Colonic mucosa (tissue), 4 donors: ENCODE measurements at regions not wholly inside any gene's neighbourhood (a gene's known extent, or its start where the extent isn't known, plus 50 kb on each side); places are given as distances from the start of the nearest gene placed in this dataset.

Source experiments
- DNase-seq: peaks from one replicate; pipeline ENCODE4 v3.0.0-alpha.2; 2020
- H3K27ac ChIP-seq: fragments of 200-600 bp; one replicate; pipeline ENCODE4 v1.8.0; 2021
- H3K27me3 ChIP-seq: fragments of 200-600 bp; one replicate; pipeline ENCODE4 v1.8.0; 2021
- H3K36me3 ChIP-seq: fragments of 200-600 bp; one replicate; pipeline ENCODE4 v1.8.0; 2021
- H3K4me1 ChIP-seq: fragments of 200-600 bp; one replicate; pipeline ENCODE4 v1.8.0; 2021; ENCODE audit warnings: mild to moderate bottlenecking
- H3K4me3 ChIP-seq: fragments of 200-600 bp; one replicate; pipeline ENCODE4 v1.8.0; 2021
- H3K9ac ChIP-seq, 2 donors: one replicate each; pipeline ENCODE4 v1.7.0; 2013; ENCODE audit warnings: control low read depth in 2 of 2, low read depth in 2 of 2, low read length in 2 of 2
- H3K9me3 ChIP-seq: fragments of 200-600 bp; one replicate; pipeline ENCODE4 v1.8.0; 2021
- intact Hi-C: fragments of 100-400 bp; cut with DNase I; formaldehyde crosslinking; loops from one replicate; pipeline ENCODE4 v1.14.1; 2022
- TF ChIP-seq, protein P1 (sequence below): fragments of 200-600 bp; IDR thresholded peaks from one replicate; pipeline ENCODE4 v1.8.0; 2022; ENCODE audit warnings: antibody characterized with exemption, mild to moderate bottlenecking
- donor health status: healthy.
- donor health status: DM: no; HTN: no; CAD: no.
- donor health status: DM: no; HTN: no; CAD: no.

GRCh38 chr1:58917436-58917835 lies 133.6 kb upstream of the JUN start:
- Histone ChIP-seq H3K36me3 (no peaks in the 10 kb centered on the region), H3K27me3 (no peaks in the 10 kb centered on the region), H3K4me1 (peaks cover 5% of the 10 kb centered on the region), H3K9ac (no peak overlapping the region), H3K27ac (no peak overlapping the region), H3K4me3 (no peak overlapping the region), H3K9me3 (no peaks in the 10 kb centered on the region)
- intact Hi-C loops, result no loop called here
- no peak for DNase-seq
- TF ChIP-seq, protein P1, sequence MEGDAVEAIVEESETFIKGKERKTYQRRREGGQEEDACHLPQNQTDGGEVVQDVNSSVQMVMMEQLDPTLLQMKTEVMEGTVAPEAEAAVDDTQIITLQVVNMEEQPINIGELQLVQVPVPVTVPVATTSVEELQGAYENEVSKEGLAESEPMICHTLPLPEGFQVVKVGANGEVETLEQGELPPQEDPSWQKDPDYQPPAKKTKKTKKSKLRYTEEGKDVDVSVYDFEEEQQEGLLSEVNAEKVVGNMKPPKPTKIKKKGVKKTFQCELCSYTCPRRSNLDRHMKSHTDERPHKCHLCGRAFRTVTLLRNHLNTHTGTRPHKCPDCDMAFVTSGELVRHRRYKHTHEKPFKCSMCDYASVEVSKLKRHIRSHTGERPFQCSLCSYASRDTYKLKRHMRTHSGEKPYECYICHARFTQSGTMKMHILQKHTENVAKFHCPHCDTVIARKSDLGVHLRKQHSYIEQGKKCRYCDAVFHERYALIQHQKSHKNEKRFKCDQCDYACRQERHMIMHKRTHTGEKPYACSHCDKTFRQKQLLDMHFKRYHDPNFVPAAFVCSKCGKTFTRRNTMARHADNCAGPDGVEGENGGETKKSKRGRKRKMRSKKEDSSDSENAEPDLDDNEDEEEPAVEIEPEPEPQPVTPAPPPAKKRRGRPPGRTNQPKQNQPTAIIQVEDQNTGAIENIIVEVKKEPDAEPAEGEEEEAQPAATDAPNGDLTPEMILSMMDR, result no peak

DNA sequence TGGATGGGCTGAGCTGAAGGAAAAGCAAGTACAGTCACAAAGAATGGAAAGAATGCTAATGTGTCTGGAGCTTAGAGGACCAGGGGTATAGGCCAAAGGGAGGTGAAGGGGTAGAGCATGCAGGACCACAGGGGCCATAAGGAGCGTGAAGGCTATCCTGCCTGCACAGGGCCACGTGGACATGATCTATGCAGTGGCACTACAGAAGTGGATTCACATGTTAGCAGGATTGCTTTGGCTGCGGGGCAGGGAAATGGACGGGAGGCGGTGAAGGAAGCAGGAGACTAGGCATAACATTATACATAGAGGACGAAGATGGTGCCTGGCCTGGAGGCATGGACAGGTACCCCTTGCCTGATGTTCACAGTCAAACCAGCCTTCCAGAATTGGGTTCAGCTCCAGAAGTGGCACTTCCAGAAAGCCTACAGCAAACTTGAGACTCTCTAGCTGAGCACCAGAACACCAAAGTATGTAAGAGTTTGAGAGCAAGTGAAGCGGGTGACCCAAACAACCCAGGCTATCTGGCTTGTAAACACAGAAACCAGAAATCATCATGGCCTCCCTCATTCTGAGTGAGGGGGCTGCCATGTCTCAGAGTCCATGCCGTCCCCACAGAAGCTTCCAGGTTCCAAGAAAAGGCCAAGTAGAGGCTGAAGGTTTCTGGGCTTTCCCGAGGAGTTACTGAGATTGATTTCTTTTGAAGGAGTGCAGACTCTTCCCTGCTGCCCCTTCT lies 135.5 kb upstream of the JUN start:
- intact Hi-C loops, result no loop called here
- no peak for DNase-seq
- no peaks in the 10 kb centered on the region for H3K36me3 ChIP-seq
- H3K27me3 ChIP-seq, result no peaks in the 10 kb centered on the region
- H3K9me3 ChIP-seq, result no peaks in the 10 kb centered on the region
- H3K4me1 ChIP-seq, result peaks cover 10% of the 10 kb centered on the region
- H3K9ac ChIP-seq, result no peak overlapping the region
- no peak overlapping the region for H3K27ac ChIP-seq
- TF ChIP-seq, protein P1, result no peak
- no peak overlapping the region for H3K4me3 ChIP-seq

DNA sequence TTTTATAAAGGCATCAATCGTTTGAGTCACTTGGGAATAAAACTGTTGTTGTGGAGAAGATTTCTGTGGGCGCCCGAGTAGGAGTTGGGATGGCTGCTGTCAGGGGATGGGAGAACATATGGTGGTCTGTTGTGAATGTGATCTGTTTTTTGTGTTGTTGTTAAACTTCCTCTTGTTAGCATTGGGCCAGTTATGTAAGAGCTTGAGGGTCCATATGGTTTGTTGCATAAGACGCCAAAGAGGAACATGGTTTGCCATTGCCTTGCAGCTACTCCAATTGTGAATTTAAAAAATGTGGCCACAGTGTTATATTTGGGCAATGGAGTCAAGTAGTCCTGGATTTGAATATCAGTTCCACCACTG lies 136.1 kb upstream of the JUN start:
- H3K9ac ChIP-seq, result no peak overlapping the region
- TF ChIP-seq, protein P1, result no peak
- no peaks in the 10 kb centered on the region for H3K36me3 ChIP-seq
- intact Hi-C loops, result no loop called here
- no peak for DNase-seq
- H3K27ac ChIP-seq, result no peak overlapping the region
- no peaks in the 10 kb centered on the region for H3K27me3 ChIP-seq
- H3K9me3 ChIP-seq, result no peaks in the 10 kb centered on the region
- peaks cover 10% of the 10 kb centered on the region for H3K4me1 ChIP-seq
- no peak overlapping the region for H3K4me3 ChIP-seq

DNA sequence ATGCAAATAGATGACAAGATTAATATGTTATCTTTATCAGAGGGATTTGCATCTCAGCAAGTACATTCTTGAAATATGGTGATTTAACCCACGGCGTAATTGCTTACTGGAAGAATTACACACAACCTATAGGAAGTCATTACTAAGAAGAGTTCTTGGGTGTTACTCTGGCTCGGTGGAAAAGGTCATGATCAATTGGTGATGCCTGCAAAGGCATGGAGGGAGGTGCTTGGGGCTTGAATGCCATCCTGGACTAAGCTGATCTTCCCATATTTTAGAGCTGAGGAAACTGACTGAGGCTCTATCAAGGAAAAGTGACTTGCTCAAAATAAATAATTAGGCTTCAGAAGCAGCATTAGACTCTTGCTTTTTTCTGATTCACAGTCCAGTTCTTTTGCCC lies 137.5 kb upstream of the JUN start:
- no peak for DNase-seq
- no peak overlapping the region for H3K27ac ChIP-seq
- no peak overlapping the region for H3K4me3 ChIP-seq
- H3K9me3 ChIP-seq, result no peaks in the 10 kb centered on the region
- no peaks in the 10 kb centered on the region for H3K36me3 ChIP-seq
- peaks cover 10% of the 10 kb centered on the region for H3K4me1 ChIP-seq
- no peaks in the 10 kb centered on the region for H3K27me3 ChIP-seq
- intact Hi-C loops, result no loop called here
- no peak overlapping the region for H3K9ac ChIP-seq
- TF ChIP-seq, protein P1, result no peak

- intact Hi-C loops, result no loop called here
- TF ChIP-seq, protein P1, result no peak
- peak overlapping the region in 1 of 2 donors; percentile 46 for H3K9ac ChIP-seq
- peak overlapping the region; percentile 64 for H3K27ac ChIP-seq
- no peak for DNase-seq
- H3K27me3 ChIP-seq, result no peaks in the 10 kb centered on the region
- H3K9me3 ChIP-seq, result no peaks in the 10 kb centered on the region
- peaks cover 10% of the 10 kb centered on the region for H3K4me1 ChIP-seq
- H3K36me3 ChIP-seq, result no peaks in the 10 kb centered on the region
- no peak overlapping the region for H3K4me3 ChIP-seq
Observed at GRCh38 chr1:58921751-58922150, 137.9 kb upstream of the JUN start.
